ENCODE measurements at regions not wholly inside any gene's neighbourhood (a gene's known extent, or its start where the extent isn't known, plus 50 kb on each side); places are given as distances from the start of the nearest gene placed in this dataset.

DNA sequence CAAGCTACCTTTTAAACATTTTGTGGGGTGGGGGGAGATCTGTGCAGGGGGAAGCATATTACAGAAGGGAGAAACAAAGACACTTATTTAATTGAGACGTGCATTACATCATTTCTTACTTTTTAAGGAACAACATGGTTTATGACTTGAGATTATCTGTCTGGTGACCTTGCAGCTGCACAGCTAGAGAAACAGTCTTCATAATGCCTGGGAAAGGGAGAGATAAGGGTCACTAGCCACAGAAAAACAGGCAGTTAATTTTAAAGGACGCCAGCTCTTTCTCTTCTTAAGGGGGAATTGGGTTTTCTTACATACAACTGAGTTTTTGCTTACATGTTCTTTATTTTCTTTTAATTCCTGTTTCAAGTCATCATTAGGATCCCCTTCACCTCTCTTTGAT is 147.9 kb downstream of the SST start (continued):
- TF ChIP-seq, protein P1, sequence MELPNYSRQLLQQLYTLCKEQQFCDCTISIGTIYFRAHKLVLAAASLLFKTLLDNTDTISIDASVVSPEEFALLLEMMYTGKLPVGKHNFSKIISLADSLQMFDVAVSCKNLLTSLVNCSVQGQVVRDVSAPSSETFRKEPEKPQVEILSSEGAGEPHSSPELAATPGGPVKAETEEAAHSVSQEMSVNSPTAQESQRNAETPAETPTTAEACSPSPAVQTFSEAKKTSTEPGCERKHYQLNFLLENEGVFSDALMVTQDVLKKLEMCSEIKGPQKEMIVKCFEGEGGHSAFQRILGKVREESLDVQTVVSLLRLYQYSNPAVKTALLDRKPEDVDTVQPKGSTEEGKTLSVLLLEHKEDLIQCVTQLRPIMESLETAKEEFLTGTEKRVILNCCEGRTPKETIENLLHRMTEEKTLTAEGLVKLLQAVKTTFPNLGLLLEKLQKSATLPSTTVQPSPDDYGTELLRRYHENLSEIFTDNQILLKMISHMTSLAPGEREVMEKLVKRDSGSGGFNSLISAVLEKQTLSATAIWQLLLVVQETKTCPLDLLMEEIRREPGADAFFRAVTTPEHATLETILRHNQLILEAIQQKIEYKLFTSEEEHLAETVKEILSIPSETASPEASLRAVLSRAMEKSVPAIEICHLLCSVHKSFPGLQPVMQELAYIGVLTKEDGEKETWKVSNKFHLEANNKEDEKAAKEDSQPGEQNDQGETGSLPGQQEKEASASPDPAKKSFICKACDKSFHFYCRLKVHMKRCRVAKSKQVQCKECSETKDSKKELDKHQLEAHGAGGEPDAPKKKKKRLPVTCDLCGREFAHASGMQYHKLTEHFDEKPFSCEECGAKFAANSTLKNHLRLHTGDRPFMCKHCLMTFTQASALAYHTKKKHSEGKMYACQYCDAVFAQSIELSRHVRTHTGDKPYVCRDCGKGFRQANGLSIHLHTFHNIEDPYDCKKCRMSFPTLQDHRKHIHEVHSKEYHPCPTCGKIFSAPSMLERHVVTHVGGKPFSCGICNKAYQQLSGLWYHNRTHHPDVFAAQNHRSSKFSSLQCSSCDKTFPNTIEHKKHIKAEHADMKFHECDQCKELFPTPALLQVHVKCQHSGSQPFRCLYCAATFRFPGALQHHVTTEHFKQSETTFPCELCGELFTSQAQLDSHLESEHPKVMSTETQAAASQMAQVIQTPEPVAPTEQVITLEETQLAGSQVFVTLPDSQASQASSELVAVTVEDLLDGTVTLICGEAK (IDR thresholded peaks at IDR 0.05): no peak
- TF ChIP-seq, protein P1 (CRISPR knock-in tag; IDR thresholded peaks at IDR 0.05): no peak
- no peak for TF ChIP-seq ZNF217 (CRISPR knock-in tag; IDR thresholded peaks at IDR 0.05)
- peak; percentile 69; the same call in 1 of the 2 replicates for TF ChIP-seq BACH1 (tag; IDR thresholded peaks at IDR 0.05)
- no peak for TF ChIP-seq FUS (optimal IDR thresholded peaks at IDR 0.05; ENCODE audit: low read depth, low read length)
- TF ChIP-seq PTTG1 (tag; IDR thresholded peaks at IDR 0.05; ENCODE audit: low read depth): no peak
- TF ChIP-seq NFATC3 (IDR thresholded peaks at IDR 0.05): no peak
- TF ChIP-seq SAFB2 (IDR thresholded peaks at IDR 0.05; ENCODE audit: borderline replicate concordance, low read depth, low read length, severe bottlenecking): no peak
- TF ChIP-seq ZNF41 (CRISPR knock-in tag; conservative IDR thresholded peaks at IDR 0.05): no peak
- peak; percentile 50; the same call in 1 of the 2 replicates for TF ChIP-seq ZNF311 (CRISPR knock-in tag; IDR thresholded peaks at IDR 0.05)
- TF ChIP-seq, protein P2, sequence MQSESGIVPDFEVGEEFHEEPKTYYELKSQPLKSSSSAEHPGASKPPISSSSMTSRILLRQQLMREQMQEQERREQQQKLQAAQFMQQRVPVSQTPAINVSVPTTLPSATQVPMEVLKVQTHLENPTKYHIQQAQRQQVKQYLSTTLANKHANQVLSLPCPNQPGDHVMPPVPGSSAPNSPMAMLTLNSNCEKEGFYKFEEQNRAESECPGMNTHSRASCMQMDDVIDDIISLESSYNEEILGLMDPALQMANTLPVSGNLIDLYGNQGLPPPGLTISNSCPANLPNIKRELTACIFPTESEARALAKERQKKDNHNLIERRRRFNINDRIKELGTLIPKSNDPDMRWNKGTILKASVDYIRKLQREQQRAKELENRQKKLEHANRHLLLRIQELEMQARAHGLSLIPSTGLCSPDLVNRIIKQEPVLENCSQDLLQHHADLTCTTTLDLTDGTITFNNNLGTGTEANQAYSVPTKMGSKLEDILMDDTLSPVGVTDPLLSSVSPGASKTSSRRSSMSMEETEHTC (IDR thresholded peaks at IDR 0.05): peak; percentile 90
- TF ChIP-seq CBX2 (IDR thresholded peaks at IDR 0.05; ENCODE audit: insufficient read depth, low read length, poor library complexity, severe bottlenecking): no peak
- no peak for TF ChIP-seq NFRKB (IDR thresholded peaks at IDR 0.05; ENCODE audit: low read depth)
- TF ChIP-seq, protein P3, sequence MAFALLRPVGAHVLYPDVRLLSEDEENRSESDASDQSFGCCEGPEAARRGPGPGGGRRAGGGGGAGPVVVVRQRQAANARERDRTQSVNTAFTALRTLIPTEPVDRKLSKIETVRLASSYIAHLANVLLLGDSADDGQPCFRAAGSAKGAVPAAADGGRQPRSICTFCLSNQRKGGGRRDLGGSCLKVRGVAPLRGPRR (CRISPR knock-in tag; IDR thresholded peaks at IDR 0.05): no peak
- 0 out of 4 replicates have a peak, but pooled peaks of 1 of the 2 experiments have one; percentile 40 for TF ChIP-seq TEAD1 (CRISPR knock-in tag; IDR thresholded peaks at IDR 0.05)
- TF ChIP-seq, protein P4, sequence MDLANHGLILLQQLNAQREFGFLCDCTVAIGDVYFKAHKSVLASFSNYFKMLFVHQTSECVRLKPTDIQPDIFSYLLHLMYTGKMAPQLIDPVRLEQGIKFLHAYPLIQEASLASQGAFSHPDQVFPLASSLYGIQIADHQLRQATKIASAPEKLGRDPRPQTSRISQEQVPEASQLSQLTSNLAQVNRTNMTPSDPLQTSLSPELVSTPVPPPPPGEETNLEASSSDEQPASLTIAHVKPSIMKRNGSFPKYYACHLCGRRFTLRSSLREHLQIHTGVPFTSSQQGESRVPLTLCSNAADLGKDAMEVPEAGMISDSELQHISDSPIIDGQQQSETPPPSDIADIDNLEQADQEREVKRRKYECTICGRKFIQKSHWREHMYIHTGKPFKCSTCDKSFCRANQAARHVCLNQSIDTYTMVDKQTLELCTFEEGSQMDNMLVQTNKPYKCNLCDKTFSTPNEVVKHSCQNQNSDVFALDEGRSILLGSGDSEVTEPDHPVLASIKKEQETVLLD (IDR thresholded peaks at IDR 0.05): no peak

Measured in K562 (cell line).